CD4-positive, alpha-beta T cell treated with Interferon gamma for 1 hour (primary cell): ENCODE measurements at regions not wholly inside any gene's neighbourhood (a gene's known extent, or its start where the extent isn't known, plus 50 kb on each side); places are given as distances from the start of the nearest gene placed in this dataset.
"Not testable (repeated sequence)": the region's sequence is repeated elsewhere in the genome, so short reads cannot be mapped to it uniquely, and the experiment has no call there.

Experiments
- DNase-seq: peaks from one replicate; pipeline ENCODE4 v3.0.0-alpha.2; 2020

DNA sequence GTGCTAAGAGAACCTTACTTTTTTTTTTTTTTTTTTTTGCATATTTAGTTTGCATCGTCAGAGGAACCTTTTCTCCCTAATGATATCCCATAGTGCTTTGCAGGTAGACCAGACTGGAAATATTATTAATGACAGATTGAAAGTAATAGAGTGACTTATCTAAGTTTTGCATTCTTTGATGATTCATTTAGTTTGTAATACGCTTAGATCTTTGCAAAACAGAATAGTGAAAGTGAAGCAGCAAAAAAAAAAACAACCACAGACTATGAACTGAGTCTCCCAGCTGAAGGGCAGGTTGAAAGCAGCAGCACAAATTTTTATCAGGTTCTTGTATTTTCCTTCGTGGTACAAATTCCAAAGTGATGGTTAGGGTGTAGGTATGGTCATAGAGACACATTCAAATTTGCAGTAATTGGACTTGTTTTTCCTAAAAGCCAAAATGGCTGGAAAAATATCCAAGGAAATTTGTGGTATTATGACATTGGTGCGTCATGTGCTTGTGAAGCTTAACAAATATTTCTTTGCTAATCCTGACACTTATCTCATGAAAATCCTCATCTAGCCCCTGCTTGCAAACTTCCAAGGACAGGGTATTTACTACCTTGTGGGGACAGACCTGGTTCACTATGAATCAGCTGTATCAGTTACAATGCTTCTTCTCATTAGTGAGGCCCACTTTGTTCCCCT is 81.8 kb upstream of the CREB5 start:
- no peak for DNase-seq

- DNase-seq, result no peak
These were observed 80.3 kb upstream of the CREB5 start for GRCh38 chr7:28332046-28332445.

- not testable (repeated sequence) for DNase-seq
These were observed 78.8 kb upstream of the CREB5 start for GRCh38 chr7:28333548-28333947.

DNA sequence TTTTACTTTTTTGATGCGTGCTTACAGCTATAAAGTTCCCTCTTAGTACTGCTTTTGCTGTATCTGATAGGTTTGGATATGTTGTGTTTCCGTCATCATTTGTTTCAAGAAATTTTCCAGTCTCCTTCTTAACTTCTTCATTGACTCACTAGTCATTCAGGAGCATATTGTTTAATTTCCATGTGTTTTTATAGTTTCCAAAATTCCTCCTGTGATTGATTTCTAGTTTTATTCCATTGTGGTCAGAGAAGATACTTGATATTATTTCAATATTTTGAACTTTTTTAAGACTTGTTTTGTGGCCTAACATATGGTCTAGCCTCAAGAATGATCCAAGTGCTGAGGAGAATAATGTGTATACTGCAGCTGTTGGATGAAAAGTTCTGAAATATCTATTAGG is 75.5 kb upstream of the CREB5 start:
- no peak for DNase-seq

- no peak for DNase-seq
These were observed 74.3 kb upstream of the CREB5 start for GRCh38 chr7:28338041-28338440.

DNA sequence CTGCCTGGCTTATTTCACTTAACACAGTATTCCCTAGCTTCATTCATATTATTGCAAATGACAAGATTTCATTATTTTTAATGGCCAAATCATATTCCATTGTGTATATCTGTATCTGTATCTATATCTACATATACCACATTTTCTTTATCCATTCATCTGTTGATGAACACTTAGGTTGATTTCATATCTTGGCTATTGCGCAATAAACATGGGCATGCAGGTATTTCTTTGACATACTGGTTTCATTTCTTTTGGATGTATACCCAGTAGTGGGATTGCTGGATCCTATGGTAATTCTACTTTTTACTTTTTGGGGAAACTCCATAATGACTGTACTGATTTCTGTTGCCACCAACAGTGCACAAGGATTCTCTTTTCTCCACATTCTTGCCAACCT is 68.9 kb upstream of the CREB5 start:
- no peak for DNase-seq

GRCh38 chr7:28346256-28346655 is 66.1 kb upstream of the CREB5 start:
- DNase-seq, result no peak

GRCh38 chr7:28346676-28347363 is 65.5 kb upstream of the CREB5 start:
- DNase-seq, result no peak

DNA sequence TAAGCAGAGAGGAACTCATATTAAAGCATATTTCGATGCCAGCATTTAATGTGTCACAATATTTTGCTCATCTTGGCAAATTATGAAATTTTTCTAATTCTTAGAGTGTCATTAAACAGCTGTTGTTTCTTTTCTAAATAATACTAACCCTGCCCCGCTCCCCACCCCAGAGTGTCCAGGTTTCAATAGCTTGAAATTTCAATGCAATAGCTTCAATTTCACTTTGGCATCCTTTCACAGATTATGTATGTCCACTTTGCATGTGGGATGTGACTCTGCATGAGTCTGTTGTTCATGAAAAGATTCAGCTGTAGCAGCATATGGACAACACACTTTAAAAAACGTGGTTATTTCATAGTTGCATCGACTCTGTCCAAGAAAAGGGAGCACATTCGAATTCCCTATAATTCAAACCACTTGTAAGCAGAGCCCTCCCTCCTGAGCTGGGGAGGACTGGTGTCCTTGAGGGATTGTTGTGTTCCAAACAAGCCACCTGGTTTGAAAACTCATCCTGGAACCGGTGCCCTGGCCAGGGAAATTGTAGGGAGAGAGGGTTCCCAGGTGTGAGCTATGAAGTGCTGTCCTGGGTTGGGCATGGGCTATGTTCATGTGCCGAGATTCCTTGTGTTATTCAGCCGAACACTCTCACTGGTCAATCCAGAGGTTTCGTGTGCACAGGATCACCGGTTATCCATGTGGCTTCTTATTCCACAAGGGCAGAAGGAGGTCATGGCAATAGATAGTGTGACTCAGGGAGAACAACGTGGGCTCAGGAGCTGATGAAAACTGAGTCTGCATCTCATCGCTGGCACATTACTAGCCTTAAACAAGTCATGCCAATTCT is 64.6 kb upstream of the CREB5 start:
- no peak for DNase-seq

DNA sequence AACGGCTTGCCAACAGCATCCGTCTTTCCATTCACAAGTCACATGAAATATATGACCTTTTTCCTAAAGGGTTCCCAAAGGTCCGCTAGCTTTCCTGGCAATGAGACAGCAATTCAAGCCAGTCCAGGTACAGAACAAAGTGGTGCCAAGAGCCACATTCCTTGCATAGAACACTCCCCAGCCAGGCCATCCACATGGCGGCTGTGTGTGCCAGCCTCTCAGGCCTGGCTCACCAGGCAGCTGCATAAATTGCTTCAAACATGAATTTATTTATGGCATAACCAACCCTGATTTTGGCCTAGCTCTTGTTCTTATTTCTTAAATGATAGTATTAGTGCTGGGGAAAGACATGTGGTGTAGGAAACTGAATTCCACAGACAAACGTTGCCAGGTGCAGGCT is 63.7 kb upstream of the CREB5 start:
- no peak for DNase-seq

DNA sequence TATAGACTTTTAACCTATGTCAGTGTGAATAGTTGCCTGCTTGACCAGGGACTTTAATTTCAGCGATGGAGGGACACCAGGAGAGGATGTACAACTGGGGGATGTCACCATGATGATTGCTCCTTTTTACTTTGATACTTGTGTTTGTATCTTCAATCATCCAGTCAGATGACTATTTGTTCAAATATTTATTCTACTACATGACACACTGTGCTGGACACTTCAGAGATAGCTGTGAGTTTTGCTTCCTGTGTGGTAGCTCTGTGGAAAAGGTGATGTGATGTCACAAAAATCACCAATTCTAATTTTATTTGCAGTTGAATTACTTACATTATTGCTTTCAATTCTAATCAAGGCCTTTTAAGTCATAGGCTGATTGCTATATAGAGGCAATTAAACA is 62.7 kb upstream of the CREB5 start:
- DNase-seq, result no peak

DNA sequence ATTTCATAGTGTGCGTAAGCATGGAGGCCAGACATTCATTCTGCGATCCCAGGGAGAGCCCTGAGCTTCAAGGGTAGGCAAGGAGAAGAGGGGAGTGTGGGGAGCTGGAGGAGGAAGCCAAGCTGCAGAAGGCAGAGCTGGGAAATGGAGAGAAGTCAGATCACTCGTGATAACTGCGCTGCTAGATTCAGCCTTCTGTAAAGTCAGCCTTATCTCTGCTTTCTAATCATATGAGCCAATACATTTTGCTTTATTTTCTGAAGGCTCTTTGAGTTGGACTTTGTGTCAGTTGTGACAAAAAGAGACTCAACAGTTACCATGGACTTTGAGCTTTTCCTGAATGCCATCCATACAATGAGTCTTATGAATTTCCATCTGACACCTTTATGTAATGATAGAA is 61.7 kb upstream of the CREB5 start:
- DNase-seq, result no peak

- no peak for DNase-seq
These were observed 60.9 kb upstream of the CREB5 start for GRCh38 chr7:28351450-28351849.

DNA sequence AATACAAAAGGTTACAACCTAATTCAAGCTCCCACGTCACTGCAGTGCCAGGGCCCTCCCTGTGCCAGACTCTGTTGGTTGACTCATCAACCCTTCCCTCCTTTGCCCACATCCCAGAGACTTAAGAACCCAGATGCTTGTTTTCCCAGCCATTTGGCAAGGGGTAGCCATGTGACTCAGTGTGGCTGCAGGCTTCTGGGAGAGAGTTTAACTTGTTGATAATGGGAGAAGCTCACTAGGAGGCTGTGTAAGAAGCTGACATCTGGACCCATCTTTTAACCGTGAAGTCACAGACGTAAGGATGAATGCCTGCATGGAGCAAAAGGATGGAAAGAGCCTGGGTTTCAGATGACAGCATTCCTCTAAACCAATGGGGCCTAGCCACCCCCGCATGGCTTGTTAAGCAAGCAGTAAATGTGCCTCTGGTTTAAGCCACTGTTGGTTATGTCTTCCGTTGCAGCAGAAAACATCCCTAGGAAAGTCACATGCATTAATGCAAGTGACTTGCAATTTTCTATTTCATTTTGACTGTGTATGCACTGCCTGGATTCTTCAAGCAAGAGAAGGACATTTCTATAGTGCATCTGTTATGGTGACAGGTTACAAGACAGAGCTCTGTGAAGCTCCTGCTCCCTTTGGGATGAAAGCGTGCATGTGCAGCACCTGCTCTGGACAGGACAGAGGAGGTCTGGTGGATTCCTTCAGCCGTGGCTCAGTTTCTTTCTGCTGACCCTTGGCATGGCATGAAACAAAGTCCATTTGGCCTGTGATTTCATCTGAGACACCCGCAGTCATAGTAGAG is 57.5 kb upstream of the CREB5 start:
- no peak for DNase-seq

- DNase-seq, result no peak
These were observed 56.5 kb upstream of the CREB5 start for GRCh38 chr7:28355635-28356319.

DNA sequence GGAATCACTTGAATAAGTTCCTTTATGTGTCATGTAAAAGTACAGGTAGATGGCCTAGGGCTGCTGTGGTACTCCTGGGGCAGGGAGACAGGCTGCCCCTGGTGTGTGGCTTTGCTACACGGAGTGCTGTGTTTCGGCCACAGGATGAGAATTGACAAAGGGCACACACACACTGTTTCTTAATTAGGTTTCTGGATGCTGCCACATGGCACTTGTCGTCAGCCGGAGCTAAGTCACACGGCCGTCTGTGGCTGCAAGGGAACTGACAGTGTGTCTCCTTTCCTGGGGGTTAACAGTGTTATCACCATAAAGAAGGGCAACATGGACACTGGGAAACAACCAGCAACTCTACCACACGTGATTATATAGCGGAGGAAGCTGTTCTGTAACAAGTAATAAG is 55.7 kb upstream of the CREB5 start:
- no peak for DNase-seq

DNA sequence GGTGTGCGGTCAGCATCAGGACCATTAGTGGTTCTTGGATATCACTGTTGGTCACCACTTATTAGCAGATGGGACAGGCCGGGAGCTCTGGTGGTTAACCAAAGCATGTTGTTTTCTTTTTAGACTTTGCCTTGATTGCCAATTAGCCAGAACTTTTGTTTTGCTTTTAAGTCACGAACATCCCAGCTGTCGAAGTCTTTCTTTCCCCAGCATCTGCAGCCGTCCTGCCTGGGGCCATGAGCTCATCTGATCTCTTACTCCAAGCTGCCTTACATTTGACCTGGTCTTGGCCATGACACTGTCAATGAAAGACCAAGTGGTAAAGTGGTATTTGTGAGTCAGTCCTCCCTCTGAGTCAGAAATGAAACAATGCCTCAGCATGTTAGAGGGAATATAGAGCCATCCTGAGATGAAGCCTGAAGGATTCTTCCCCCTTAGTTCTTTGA is 53.9 kb upstream of the CREB5 start:
- DNase-seq, result no peak

- no peak for DNase-seq
These were observed 51.6 kb upstream of the CREB5 start for GRCh38 chr7:28360739-28361138.

DNA sequence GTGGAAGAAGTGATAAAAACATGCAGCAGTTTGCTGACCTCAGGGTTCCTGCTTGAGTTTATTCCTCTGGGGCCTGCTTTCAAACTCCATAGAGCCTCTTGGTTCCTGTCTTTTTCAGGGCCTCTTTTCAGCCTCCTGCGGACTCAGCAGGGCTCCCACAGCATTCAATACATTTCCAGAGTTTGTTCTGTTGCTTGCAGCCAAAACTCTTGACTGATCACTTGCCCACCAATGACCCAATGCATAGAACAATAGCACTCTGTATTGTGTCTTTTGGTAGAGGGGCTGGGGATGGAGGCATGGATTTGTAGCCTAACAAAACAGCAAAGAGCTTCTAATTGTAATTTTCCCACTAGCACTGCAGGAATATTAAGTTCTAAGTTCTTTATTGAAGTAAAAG is 50.8 kb upstream of the CREB5 start:
- no peak for DNase-seq

DNA sequence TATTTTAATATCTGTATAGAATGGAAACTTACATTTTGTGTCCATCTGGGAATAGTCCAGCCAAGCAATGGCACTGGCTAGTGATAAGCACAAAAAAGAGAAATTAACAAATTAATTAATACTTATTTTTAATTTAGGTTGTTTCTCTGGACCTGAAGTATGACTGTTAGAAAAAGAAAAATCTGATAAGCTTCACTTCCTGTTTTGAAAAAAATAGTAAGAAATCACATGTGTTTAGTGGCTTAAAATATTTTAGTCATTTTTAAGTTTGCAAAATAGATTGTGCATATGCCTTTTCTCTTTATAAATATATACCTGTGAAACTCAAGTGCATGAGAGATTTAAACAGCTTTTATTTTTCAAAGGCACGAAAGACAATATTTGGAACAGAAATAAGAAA is 50.1 kb upstream of the CREB5 start:
- no peak for DNase-seq
